ENCODE measurements at regions not wholly inside any gene's neighbourhood (a gene's known extent, or its start where the extent isn't known, plus 50 kb on each side); places are given as distances from the start of the nearest gene placed in this dataset.

DNA sequence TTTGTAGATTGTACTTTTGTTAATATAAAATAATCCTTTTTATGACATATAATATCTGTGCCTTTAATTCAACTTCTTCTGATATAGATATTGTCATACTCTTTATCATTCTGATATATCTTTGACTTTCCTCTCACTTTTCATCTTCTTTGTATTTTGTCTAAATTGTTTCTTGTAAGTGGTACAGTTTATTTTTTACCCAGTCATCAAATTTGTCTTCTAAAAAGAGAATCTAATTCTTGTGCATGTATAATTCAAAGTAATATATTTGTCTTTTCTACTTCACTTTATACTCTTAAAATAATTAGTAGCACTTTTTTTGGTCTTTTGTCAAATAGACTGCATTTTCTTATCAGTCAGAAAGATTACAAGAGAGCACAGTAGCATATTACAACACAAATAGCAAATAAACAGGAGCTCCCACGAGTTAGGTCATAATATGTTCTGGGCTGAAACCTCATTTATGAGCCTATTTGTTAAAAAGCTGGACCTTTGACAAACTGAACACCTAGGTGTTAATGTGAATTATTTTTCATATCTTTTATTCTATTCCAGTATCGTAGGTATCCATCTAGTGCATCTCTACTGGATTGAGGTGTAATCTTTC is 379.7 kb upstream of the B3GALT2 start:
- no peak for TF ChIP-seq BHLHE40 (IDR thresholded peaks at IDR 0.05; ENCODE audit: borderline replicate concordance in 1 of 2, low read depth in 2 of 2, low read length in 1 of 2)
- TF ChIP-seq, protein P1, sequence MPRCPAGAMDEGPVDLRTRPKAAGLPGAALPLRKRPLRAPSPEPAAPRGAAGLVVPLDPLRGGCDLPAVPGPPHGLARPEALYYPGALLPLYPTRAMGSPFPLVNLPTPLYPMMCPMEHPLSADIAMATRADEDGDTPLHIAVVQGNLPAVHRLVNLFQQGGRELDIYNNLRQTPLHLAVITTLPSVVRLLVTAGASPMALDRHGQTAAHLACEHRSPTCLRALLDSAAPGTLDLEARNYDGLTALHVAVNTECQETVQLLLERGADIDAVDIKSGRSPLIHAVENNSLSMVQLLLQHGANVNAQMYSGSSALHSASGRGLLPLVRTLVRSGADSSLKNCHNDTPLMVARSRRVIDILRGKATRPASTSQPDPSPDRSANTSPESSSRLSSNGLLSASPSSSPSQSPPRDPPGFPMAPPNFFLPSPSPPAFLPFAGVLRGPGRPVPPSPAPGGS (IDR thresholded peaks at IDR 0.05; ENCODE audit: borderline replicate concordance, insufficient read depth, low read depth, low read length, poor library complexity, severe bottlenecking), result no peak
- TF ChIP-seq ETV6 (conservative IDR thresholded peaks at IDR 0.05 in 1 of 2, IDR thresholded peaks at IDR 0.05 in 1 of 2; ENCODE audit: borderline replicate concordance in 1 of 2, low read depth in 1 of 2), result no peak
- TF ChIP-seq, protein P2, sequence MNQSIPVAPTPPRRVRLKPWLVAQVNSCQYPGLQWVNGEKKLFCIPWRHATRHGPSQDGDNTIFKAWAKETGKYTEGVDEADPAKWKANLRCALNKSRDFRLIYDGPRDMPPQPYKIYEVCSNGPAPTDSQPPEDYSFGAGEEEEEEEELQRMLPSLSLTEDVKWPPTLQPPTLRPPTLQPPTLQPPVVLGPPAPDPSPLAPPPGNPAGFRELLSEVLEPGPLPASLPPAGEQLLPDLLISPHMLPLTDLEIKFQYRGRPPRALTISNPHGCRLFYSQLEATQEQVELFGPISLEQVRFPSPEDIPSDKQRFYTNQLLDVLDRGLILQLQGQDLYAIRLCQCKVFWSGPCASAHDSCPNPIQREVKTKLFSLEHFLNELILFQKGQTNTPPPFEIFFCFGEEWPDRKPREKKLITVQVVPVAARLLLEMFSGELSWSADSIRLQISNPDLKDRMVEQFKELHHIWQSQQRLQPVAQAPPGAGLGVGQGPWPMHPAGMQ (IDR thresholded peaks at IDR 0.05; ENCODE audit: borderline replicate concordance), result no peak
- no peak for TF ChIP-seq NFIC (IDR thresholded peaks at IDR 0.05; ENCODE audit: low read depth, low read length)
- no peak for TF ChIP-seq LARP7 (IDR thresholded peaks at IDR 0.05)
- no peak for TF ChIP-seq NFYB (IDR thresholded peaks at IDR 0.05; ENCODE audit: insufficient read depth, low read depth, low read length)
- TF ChIP-seq, protein P3, sequence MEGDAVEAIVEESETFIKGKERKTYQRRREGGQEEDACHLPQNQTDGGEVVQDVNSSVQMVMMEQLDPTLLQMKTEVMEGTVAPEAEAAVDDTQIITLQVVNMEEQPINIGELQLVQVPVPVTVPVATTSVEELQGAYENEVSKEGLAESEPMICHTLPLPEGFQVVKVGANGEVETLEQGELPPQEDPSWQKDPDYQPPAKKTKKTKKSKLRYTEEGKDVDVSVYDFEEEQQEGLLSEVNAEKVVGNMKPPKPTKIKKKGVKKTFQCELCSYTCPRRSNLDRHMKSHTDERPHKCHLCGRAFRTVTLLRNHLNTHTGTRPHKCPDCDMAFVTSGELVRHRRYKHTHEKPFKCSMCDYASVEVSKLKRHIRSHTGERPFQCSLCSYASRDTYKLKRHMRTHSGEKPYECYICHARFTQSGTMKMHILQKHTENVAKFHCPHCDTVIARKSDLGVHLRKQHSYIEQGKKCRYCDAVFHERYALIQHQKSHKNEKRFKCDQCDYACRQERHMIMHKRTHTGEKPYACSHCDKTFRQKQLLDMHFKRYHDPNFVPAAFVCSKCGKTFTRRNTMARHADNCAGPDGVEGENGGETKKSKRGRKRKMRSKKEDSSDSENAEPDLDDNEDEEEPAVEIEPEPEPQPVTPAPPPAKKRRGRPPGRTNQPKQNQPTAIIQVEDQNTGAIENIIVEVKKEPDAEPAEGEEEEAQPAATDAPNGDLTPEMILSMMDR (IDR thresholded peaks at IDR 0.05 in 2 of 3, conservative IDR thresholded peaks at IDR 0.05 in 1 of 3; ENCODE audit: control insufficient read depth in 2 of 3, extremely low read depth in 1 of 3, insufficient read depth in 1 of 3, low read depth in 3 of 3, low read length in 3 of 3), result no peak
- TF ChIP-seq RUNX3 (IDR thresholded peaks at IDR 0.05; ENCODE audit: low read length), result no peak
- no peak for TF ChIP-seq CEBPB (IDR thresholded peaks at IDR 0.05; ENCODE audit: borderline replicate concordance in 1 of 2, low read depth in 2 of 2, low read length in 2 of 2)
- no peak for TF ChIP-seq SP1 (IDR thresholded peaks at IDR 0.05; ENCODE audit: low read depth, low read length)
- no peak for TF ChIP-seq POLR2AphosphoS5 (IDR thresholded peaks at IDR 0.05; ENCODE audit: low read length)
- TF ChIP-seq, protein P4, sequence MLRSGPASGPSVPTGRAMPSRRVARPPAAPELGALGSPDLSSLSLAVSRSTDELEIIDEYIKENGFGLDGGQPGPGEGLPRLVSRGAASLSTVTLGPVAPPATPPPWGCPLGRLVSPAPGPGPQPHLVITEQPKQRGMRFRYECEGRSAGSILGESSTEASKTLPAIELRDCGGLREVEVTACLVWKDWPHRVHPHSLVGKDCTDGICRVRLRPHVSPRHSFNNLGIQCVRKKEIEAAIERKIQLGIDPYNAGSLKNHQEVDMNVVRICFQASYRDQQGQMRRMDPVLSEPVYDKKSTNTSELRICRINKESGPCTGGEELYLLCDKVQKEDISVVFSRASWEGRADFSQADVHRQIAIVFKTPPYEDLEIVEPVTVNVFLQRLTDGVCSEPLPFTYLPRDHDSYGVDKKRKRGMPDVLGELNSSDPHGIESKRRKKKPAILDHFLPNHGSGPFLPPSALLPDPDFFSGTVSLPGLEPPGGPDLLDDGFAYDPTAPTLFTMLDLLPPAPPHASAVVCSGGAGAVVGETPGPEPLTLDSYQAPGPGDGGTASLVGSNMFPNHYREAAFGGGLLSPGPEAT (IDR thresholded peaks at IDR 0.05; ENCODE audit: low read depth), result no peak
- TF ChIP-seq IKZF1 (conservative IDR thresholded peaks at IDR 0.05), result no peak
